GM12878 (cell line): ENCODE measurements at regions not wholly inside any gene's neighbourhood (a gene's known extent, or its start where the extent isn't known, plus 50 kb on each side); places are given as distances from the start of the nearest gene placed in this dataset.

Experiments
- ATAC-seq: fragments of 200-7000 bp; cut with Tn5 transposase; 3 replicates; pipeline ENCODE4 v1.9.1; 2020; ENCODE audit warnings: mild to moderate bottlenecking, moderate library complexity
- BruUV-seq: library from RNA; stranded (reverse); fragments of 400-500 nt; replicated peaks from 2 replicates; lab custom pipeline; 2021; lab: Mats Ljungman, UMichigan
- CTCF ChIA-PET: fragments of 300-600 bp; sonication (Branson Sonifier 250); formaldehyde crosslinking; extraction: SDS; loops from one replicate; lab custom pipeline; 2021; ENCODE audit warnings: inconsistent platforms; lab: Yijun Ruan, JAX
- POLR2A ChIA-PET: fragments of 350-600 bp; formaldehyde crosslinking; extraction: SDS; loops from one replicate; lab custom pipeline; 2021; ENCODE audit warnings: inconsistent platforms; lab: Charles Lee
- RAD21 ChIA-PET: fragments of 300-600 bp; sonication (Branson Sonifier 250); formaldehyde crosslinking; loops from one replicate; lab custom pipeline; 2023; ENCODE audit warnings: antibody characterized with exemption; ENCODE audit not compliant: unreplicated experiment; lab: Charles Lee
- SMC1A ChIA-PET: fragments of 300-600 bp; sonication (Branson Sonifier 250); formaldehyde crosslinking; loops from one replicate; lab custom pipeline; 2023; ENCODE audit not compliant: unreplicated experiment, uncharacterized antibody; lab: Charles Lee
- DNase-seq: peaks from one replicate; pipeline ENCODE4 v3.0.0-alpha.2; 2011; ENCODE audit warnings: low read depth, low spot score
- FAIRE-seq: peaks from 3 replicates; lab custom pipeline; 2011; peaks lifted over from hg19 to GRCh38; lab: Jason Lieb, UNC
- H2AFZ ChIP-seq: 2 replicates; pipeline ENCODE4 v1.6.0; 2011; ENCODE audit warnings: low read depth, low read length, control low read depth; ENCODE audit not compliant: control insufficient read depth
- H3K27ac ChIP-seq: 2 replicates; pipeline ENCODE4 v1.5.1; 2011; ENCODE audit warnings: control low read depth; ENCODE audit not compliant: control insufficient read depth, insufficient read depth
- H3K27me3 ChIP-seq, 2 experiments: replicated peaks in 1 of 2; 2 replicates each; pipeline versions ENCODE4 v1.6.0 to v1.6.1; 2011; ENCODE audit warnings: low read length in 1 of 2; ENCODE audit not compliant: control insufficient read depth in 2 of 2, insufficient read depth in 2 of 2
- H3K36me3 ChIP-seq, 2 experiments: 2 replicates each; pipeline ENCODE4 v1.5.1; 2011; ENCODE audit warnings: low read length in 1 of 2; ENCODE audit not compliant: control insufficient read depth in 2 of 2, insufficient read depth in 2 of 2
- H3K4me1 ChIP-seq: 2 replicates; pipeline ENCODE4 v1.6.1; 2011; ENCODE audit warnings: mild to moderate bottlenecking, low read length, moderate library complexity, mixed read lengths; ENCODE audit not compliant: control insufficient read depth, insufficient read depth
- H3K4me2 ChIP-seq: 2 replicates; pipeline ENCODE4 v1.6.0; 2011; ENCODE audit warnings: control low read depth; ENCODE audit not compliant: control insufficient read depth, insufficient read depth
- H3K4me3 ChIP-seq: fragments of 200-600 bp; sonication (generic); 2 replicates; pipeline ENCODE4 v1.5.1; 2016
- H3K79me2 ChIP-seq: 2 replicates; pipeline ENCODE4 v1.6.0; 2011; ENCODE audit warnings: low read length; ENCODE audit not compliant: control insufficient read depth, insufficient read depth
- H3K9ac ChIP-seq: 2 replicates; pipeline ENCODE4 v1.8.0; 2011; ENCODE audit warnings: low read length, control low read depth, mixed read lengths; ENCODE audit not compliant: control insufficient read depth, insufficient read depth
- H3K9me3 ChIP-seq: replicated peaks from 3 replicates; pipeline ENCODE4 v1.5.1; 2011; ENCODE audit warnings: mild to moderate bottlenecking, low read length; ENCODE audit not compliant: control insufficient read depth, insufficient read depth
- H4K20me1 ChIP-seq: 2 replicates; pipeline ENCODE4 v1.6.0; 2011; ENCODE audit not compliant: control insufficient read depth, insufficient read depth
- ATF7 ChIP-seq: fragments of 450-650 bp; IDR thresholded peaks from 2 replicates; pipeline ENCODE4 v1.6.1; 2016; ENCODE audit warnings: low read depth, mild to moderate bottlenecking
- BCL11A ChIP-seq: IDR thresholded peaks from 2 replicates; pipeline ENCODE4 v1.6.1; 2011; ENCODE audit warnings: low read depth, low read length
- CEBPZ ChIP-seq: fragments of 150-350 bp; IDR thresholded peaks from 2 replicates; pipeline ENCODE4 v1.6.1; 2016; ENCODE audit warnings: low read depth, low read length
- ETV6 ChIP-seq, 2 experiments: fragments of 450-650 bp in 1 of 2; IDR thresholded peaks in 1 of 2; conservative IDR thresholded peaks in 1 of 2; 2 replicates each; pipeline ENCODE4 v1.6.1; 2014; ENCODE audit warnings: antibody characterized with exemption in 1 of 2, borderline replicate concordance in 1 of 2, low read depth in 1 of 2, mild to moderate bottlenecking in 1 of 2, moderate library complexity in 1 of 2
- HCFC1 ChIP-seq: fragments of 150-350 bp; IDR thresholded peaks from 2 replicates; pipeline ENCODE4 v1.6.1; 2014; ENCODE audit warnings: low read length
- HDAC2 ChIP-seq: fragments of 200-600 bp; sonication (generic); IDR thresholded peaks from 2 replicates; pipeline ENCODE4 v1.6.1; 2017
- JUND ChIP-seq: IDR thresholded peaks from 2 replicates; pipeline ENCODE4 v1.6.1; 2012; ENCODE audit warnings: low read depth, mild to moderate bottlenecking, low read length, improper control_type of control experiment, moderate library complexity
- NFYA ChIP-seq: IDR thresholded peaks from 2 replicates; pipeline ENCODE4 v1.6.1; 2011; ENCODE audit warnings: low read depth, mild to moderate bottlenecking, low read length, improper control_type of control experiment, borderline replicate concordance
- POLR2AphosphoS5 ChIP-seq: IDR thresholded peaks from 2 replicates; pipeline ENCODE4 v1.6.1; 2011; ENCODE audit warnings: mild to moderate bottlenecking, low read length, inconsistent platforms
- RBBP5 ChIP-seq: fragments of 200-600 bp; sonication (generic); conservative IDR thresholded peaks from 2 replicates; pipeline ENCODE4 v1.6.1; 2016
- RUNX3 ChIP-seq: IDR thresholded peaks from 2 replicates; pipeline ENCODE4 v1.6.1; 2012; ENCODE audit warnings: low read length, inconsistent platforms
- SIN3A ChIP-seq: IDR thresholded peaks from 2 replicates; pipeline ENCODE4 v1.6.1; 2012; ENCODE audit warnings: low read depth, low read length, improper control_type of control experiment
- STAT1 ChIP-seq: fragments of 450-650 bp; conservative IDR thresholded peaks from 2 replicates; pipeline ENCODE4 v1.6.1; 2014; ENCODE audit warnings: antibody characterized with exemption, mild to moderate bottlenecking
- STAT3 ChIP-seq: IDR thresholded peaks from 2 replicates; pipeline ENCODE4 v1.6.1; 2011; ENCODE audit warnings: low read depth, low read length, improper control_type of control experiment
- TARDBP ChIP-seq: IDR thresholded peaks from 2 replicates; pipeline ENCODE4 v1.6.1; 2016; ENCODE audit warnings: borderline replicate concordance
- TCF7 ChIP-seq: IDR thresholded peaks from 2 replicates; pipeline ENCODE4 v1.6.1; 2014; ENCODE audit warnings: antibody characterized with exemption, borderline replicate concordance
- YY1 ChIP-seq: IDR thresholded peaks from 2 replicates; pipeline ENCODE4 v1.6.1; 2011; ENCODE audit warnings: low read depth, mild to moderate bottlenecking, low read length
- ZNF24 ChIP-seq: fragments of 450-650 bp; IDR thresholded peaks from 2 replicates; pipeline ENCODE4 v1.6.1; 2017; ENCODE audit warnings: antibody characterized with exemption, mild to moderate bottlenecking
- WGBS: methylation state at CpG from one replicate; pipeline ENCODE4 v1.1.6; 2016; ENCODE audit warnings: low lambda C conversion rate; ENCODE audit not compliant: insufficient replicate concordance, insufficient coverage; ENCODE audit errors: missing lambda C conversion rate; 5-methylcytosine and 5-hydroxymethylcytosine counted together
- in situ Hi-C: fragments of 300-500 bp; cut with MboI; formaldehyde crosslinking; loops from 9 replicates; pipeline ENCODE4 v1.14.3; 2018; ENCODE audit warnings: mixed read lengths
- intact Hi-C: fragments of 100-400 bp; cut with micrococcal nuclease; formaldehyde crosslinking; loops from one replicate; pipeline ENCODE4 v1.14.2; 2022; ENCODE audit not compliant: unreplicated experiment

DNA sequence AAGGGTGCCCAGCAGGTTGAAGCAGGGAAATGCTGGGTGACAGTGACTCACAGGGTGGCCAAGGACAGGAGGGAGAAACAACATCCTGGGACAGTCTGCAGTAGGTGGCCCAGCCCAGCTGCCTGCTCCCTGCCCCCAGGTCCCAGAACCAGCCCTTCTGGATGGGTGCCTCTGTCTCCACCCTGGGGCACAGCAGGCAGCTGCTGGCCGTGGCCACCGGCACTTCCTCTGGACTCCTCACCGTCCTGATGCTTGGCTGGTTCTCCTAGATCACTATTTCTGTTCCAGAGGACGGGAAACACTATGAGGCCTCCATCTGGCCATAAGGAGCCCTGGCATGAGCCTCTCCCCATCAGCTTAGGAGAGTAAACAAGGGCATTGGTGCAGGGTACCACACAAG is 258.9 kb downstream of the XXYLT1 start:
- no peaks in the 10 kb centered on the region for H3K79me2 ChIP-seq
- WGBS, result 46% methylated on average over 4 of the region's 4 CpGs
- no peak overlapping the region for H2AFZ ChIP-seq
- ChIA-PET RAD21 (no interaction called here), CTCF (no interaction called here), SMC1A (no interaction called here), POLR2A (interaction anchor here (0.6 kb wide), 1 partner anchor 18 kb away, joined by 3 read pairs; no protein-coding TSS in a partner anchor)
- H3K9me3 ChIP-seq, result no peaks in the 10 kb centered on the region
- no peaks in the 10 kb centered on the region; a peak in 1 of 4 replicates for H3K27me3 ChIP-seq
- in situ Hi-C loops (no loop called here), intact Hi-C loops (no loop called here)
- H3K4me1 ChIP-seq, result no peaks in the 10 kb centered on the region
- ATAC-seq, result no peak
- TF ChIP-seq RUNX3 (no peak), TCF7 (no peak), STAT3 (no peak), ATF7 (no peak), JUND (no peak), RBBP5 (no peak), CEBPZ (no peak), TARDBP (no peak), ZNF24 (no peak), HDAC2 (no peak), STAT1 (no peak), NFYA (no peak), HCFC1 (no peak), POLR2AphosphoS5 (no peak), ETV6 (conservative IDR thresholded peaks at IDR 0.05 in 1 of 2, IDR thresholded peaks at IDR 0.05 in 1 of 2; ENCODE audit: borderline replicate concordance in 1 of 2, low read depth in 1 of 2) (no peak), BCL11A (no peak), YY1 (no peak), SIN3A (no peak)
- no peak for DNase-seq
- no peak overlapping the region for H3K4me3 ChIP-seq
- BruUV-seq, result no TSS peak
- no peak overlapping the region for H3K4me2 ChIP-seq
- no peak overlapping the region for H3K9ac ChIP-seq
- no peak overlapping the region for H3K27ac ChIP-seq
- no peak for FAIRE-seq
- no peaks in the 10 kb centered on the region for H4K20me1 ChIP-seq
- H3K36me3 ChIP-seq, result no peaks in the 10 kb centered on the region
